Adrenal gland (tissue), 5 donors: ENCODE measurements at regions not wholly inside any gene's neighbourhood (a gene's known extent, or its start where the extent isn't known, plus 50 kb on each side); places are given as distances from the start of the nearest gene placed in this dataset.
"Not testable (repeated sequence)": the region's sequence is repeated elsewhere in the genome, so short reads cannot be mapped to it uniquely, and the experiment has no call there.

Experiments used
- CTCF ChIP-seq, 6 experiments: fragments of 450-650 bp in 4 of 6; fragments of 200-600 bp in 2 of 6; sonication (generic) in 1 of 6; IDR thresholded peaks; 1 replicate in 5 of 6; 2 replicates in 1 of 6; pipeline versions ENCODE4 v1.5.1 to v1.8.0; 2016 to 2021; ENCODE audit warnings: antibody characterized with exemption in 6 of 6, mild to moderate bottlenecking in 2 of 6, moderate library complexity in 1 of 6
- POLR2A ChIP-seq, 2 donors: fragments of 450-650 bp; IDR thresholded peaks; one replicate each; pipeline ENCODE4 v1.6.1; 2017; ENCODE audit warnings: antibody characterized with exemption in 2 of 2, mild to moderate bottlenecking in 2 of 2, moderate library complexity in 1 of 2
- donor health status: DM: no; HTN: no; CAD: no.

- TF ChIP-seq CTCF, POLR2A (IDR thresholded peaks at IDR 0.05): not testable (repeated sequence)
Measured at GRCh38 chr21:30023056-30023455, 83.3 kb upstream of the GRIK1 start.
